Gastroesophageal sphincter (tissue), 4 donors: ENCODE measurements at regions not wholly inside any gene's neighbourhood (a gene's known extent, or its start where the extent isn't known, plus 50 kb on each side); places are given as distances from the start of the nearest gene placed in this dataset.
"Not testable (repeated sequence)": the region's sequence is repeated elsewhere in the genome, so short reads cannot be mapped to it uniquely, and the experiment has no call there.

ENCODE experiments used
- ATAC-seq: fragments of 150-250 bp; one replicate; pipeline ENCODE4 v1.9.1; 2016; ENCODE audit warnings: mild to moderate bottlenecking, moderate library complexity
- H3K27ac ChIP-seq, 4 donors: fragments of 200-600 bp; sonication (generic) in 3 of 4; 1 replicate in 3 of 4; 2 replicates in 1 of 4; pipeline ENCODE4 v1.5.1; 2016 to 2019
- H3K27me3 ChIP-seq: fragments of 200-600 bp; sonication (generic); one replicate; pipeline ENCODE4 v1.5.1; 2019
- H3K36me3 ChIP-seq, 2 donors: fragments of 200-600 bp; sonication (generic); one replicate each; pipeline ENCODE4 v1.5.1; 2019; ENCODE audit warnings: control low read depth in 1 of 2
- H3K4me1 ChIP-seq, 3 donors: fragments of 200-600 bp; sonication (generic); 1 replicate in 2 of 3; 2 replicates in 1 of 3; pipeline ENCODE4 v1.5.1; 2016 to 2019; ENCODE audit warnings: control low read depth in 2 of 3
- H3K4me3 ChIP-seq, 2 donors: fragments of 200-600 bp; sonication (generic); one replicate each; pipeline ENCODE4 v1.5.1; 2019; ENCODE audit warnings: mild to moderate bottlenecking in 1 of 2, moderate library complexity in 1 of 2
- H3K9me3 ChIP-seq, 3 donors: fragments of 200-600 bp; sonication (generic); one replicate each; pipeline ENCODE4 v1.5.1; 2017 to 2019; ENCODE audit warnings: control low read depth in 2 of 3
- EP300 ChIP-seq: sonication (generic); formaldehyde crosslinking; IDR thresholded peaks from one replicate; pipeline ENCODE4 v1.6.1; 2017; ENCODE audit warnings: antibody characterized with exemption, mild to moderate bottlenecking
- POLR2A ChIP-seq, 2 donors: fragments of 450-650 bp; IDR thresholded peaks; one replicate each; pipeline ENCODE4 v1.6.1; 2017; ENCODE audit warnings: antibody characterized with exemption in 2 of 2, mild to moderate bottlenecking in 2 of 2, moderate library complexity in 1 of 2
- POLR2AphosphoS5 ChIP-seq: sonication (generic); formaldehyde crosslinking; IDR thresholded peaks from one replicate; pipeline ENCODE4 v1.6.1; 2017; ENCODE audit warnings: antibody characterized with exemption
- WGBS, 2 donors: methylation state at CpG; one replicate each; pipeline ENCODE4 v1.1.5; 2018; ENCODE audit warnings: low coverage in 1 of 2; 5-methylcytosine and 5-hydroxymethylcytosine counted together
- TF ChIP-seq, protein P1 (sequence below), 4 experiments: fragments of 200-600 bp in 2 of 4; fragments of 450-650 bp in 2 of 4; sonication (generic) in 1 of 4; IDR thresholded peaks; one replicate each; pipeline ENCODE4 v1.5.1; 2017 to 2019; ENCODE audit warnings: antibody characterized with exemption in 4 of 4, mild to moderate bottlenecking in 2 of 4, moderate library complexity in 2 of 4

DNA sequence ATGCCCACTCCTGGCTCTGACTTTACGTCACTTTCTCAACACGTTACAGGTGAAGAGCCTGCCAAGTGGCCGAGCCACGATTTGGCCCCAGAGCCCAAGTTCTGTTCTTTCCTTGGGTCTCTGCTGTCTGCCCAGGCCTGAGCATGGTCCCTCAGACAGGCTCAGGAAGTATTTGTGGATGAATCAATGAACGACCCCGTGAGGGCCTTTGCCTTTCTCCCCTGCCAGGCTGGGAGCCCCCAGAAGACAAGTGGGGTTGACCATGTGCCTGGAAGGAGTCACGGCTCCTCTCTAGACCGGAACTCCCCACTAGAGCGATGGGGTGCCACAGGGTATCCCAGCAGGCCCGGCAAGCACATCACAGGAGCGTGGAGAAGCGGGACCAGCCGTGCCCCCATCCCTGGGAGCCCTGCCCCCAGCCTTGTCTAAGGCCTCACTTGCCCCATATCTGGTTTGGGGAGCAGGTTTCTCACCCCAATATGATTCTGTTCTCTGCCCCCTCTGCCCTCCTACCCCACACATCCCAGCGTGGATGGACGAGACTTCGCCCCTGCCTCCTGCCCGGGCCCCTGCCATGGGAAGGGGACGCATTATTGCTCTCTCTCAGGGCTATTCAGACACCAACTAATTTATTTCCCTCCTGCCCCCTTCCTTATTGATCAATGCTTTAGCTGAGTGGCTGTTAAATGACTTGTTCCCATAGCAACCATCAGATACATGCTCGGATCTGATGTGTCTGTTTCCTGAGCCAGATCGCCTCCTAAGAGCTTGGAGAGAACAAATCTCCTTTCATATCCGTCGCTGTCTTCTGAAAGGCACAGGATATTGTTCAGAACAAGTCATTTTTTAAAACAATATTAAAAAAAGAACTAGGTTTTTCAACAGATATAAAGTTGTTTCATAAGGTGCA, 69.0 kb downstream of the DIO3 start:
- Histone ChIP-seq H3K27ac (no peak overlapping the region), H3K27me3 (peaks cover 12% of the 10 kb centered on the region), H3K4me3 (no peak overlapping the region), H3K4me1 (peaks cover 0 to 16% (median 4%) of the 10 kb centered on the region in 3 donors), H3K9me3 (no peaks in the 10 kb centered on the region), H3K36me3 (no peaks in the 10 kb centered on the region)
- no peak for ATAC-seq
- 72 to 79% methylated on average over 7 to 11 of the region's 22 CpGs for WGBS, 2 donors
- TF ChIP-seq, protein P1, sequence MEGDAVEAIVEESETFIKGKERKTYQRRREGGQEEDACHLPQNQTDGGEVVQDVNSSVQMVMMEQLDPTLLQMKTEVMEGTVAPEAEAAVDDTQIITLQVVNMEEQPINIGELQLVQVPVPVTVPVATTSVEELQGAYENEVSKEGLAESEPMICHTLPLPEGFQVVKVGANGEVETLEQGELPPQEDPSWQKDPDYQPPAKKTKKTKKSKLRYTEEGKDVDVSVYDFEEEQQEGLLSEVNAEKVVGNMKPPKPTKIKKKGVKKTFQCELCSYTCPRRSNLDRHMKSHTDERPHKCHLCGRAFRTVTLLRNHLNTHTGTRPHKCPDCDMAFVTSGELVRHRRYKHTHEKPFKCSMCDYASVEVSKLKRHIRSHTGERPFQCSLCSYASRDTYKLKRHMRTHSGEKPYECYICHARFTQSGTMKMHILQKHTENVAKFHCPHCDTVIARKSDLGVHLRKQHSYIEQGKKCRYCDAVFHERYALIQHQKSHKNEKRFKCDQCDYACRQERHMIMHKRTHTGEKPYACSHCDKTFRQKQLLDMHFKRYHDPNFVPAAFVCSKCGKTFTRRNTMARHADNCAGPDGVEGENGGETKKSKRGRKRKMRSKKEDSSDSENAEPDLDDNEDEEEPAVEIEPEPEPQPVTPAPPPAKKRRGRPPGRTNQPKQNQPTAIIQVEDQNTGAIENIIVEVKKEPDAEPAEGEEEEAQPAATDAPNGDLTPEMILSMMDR (IDR thresholded peaks at IDR 0.05) = no peak
- no peak for TF ChIP-seq POLR2AphosphoS5
- no peak for TF ChIP-seq EP300
- TF ChIP-seq POLR2A (IDR thresholded peaks at IDR 0.05) = no peak

DNA sequence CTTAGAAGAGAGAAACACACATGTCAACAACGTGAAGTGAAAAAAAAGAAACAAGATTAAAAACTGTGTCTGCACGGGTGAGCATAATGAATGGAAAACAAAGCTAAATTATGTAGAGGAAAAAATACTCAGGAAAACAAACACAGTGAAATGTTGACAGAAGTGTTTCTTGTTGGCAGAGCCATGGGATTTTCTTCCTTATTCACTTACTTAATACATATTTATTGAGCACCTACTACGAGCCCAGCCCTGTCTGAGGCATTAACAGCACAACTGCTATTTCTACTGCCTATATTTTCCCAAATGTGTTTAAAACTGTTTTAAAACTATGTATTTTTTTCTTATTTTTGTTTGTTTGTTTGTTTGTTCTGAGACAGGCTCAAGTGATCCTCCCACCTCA, 69.9 kb downstream of the DIO3 start:
- no peaks in the 10 kb centered on the region for H3K36me3 ChIP-seq
- TF ChIP-seq POLR2AphosphoS5 (no peak), POLR2A (IDR thresholded peaks at IDR 0.05) (no peak), EP300 (no peak)
- TF ChIP-seq, protein P1 (IDR thresholded peaks at IDR 0.05) = no peak
- peaks cover 17% of the 10 kb centered on the region for H3K27me3 ChIP-seq
- no peak overlapping the region for H3K4me3 ChIP-seq
- no peaks in the 10 kb centered on the region for H3K9me3 ChIP-seq
- peaks cover 0 to 16% (median 4%) of the 10 kb centered on the region in 3 donors for H3K4me1 ChIP-seq
- no peak overlapping the region for H3K27ac ChIP-seq
- WGBS, 2 donors = 88 to 100% methylated on average over 1 to 3 of the region's 3 CpGs
- ATAC-seq = no peak

DNA sequence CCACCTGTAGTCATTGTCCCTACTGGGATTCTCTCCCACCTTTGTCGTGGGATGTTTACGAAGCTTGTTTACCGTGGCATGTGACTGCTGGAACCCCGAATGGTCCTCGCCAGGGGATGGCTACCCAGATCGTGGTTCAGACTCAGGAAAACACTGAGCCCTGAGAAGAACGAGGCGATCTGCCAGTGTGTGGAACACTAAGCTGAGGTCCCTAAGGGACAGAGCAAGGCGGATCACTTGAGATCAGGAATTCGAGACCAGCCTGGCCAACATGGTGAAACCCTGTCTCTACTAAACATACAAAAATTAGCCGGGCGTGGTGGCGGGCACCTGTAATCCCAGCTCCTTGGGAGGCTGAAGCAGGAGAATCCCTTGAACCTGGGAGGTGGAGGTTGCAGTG, 70.7 kb downstream of the DIO3 start:
- peaks cover 0 to 16% (median 4%) of the 10 kb centered on the region in 3 donors for H3K4me1 ChIP-seq
- H3K4me3 ChIP-seq, ATAC-seq, H3K9me3 ChIP-seq, H3K36me3 ChIP-seq, H3K27ac ChIP-seq: not testable (repeated sequence)
- peaks cover 17% of the 10 kb centered on the region for H3K27me3 ChIP-seq
- whole genome bisulfite sequencing, 2 donors = no CpG with 5 or more reads among the region's 13 CpGs

DNA sequence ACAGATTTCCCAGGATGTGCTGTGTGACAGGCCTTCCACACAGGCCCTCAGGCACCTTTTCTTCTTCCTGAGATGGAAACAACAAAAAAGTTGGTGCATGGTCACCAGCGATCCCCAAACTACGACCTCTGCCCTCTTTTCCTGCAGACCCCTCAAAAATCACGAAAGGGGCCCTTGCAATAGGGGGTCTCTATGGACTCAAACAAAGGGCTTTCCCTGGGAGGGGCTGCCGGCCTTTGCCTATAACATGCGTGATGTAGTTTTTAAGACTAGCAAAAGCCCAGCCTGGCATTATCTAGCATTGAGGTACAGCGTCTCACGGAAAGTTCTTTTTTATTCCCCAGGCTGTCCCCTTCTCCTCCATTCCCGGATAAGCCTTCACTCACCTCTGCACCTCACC, 71.2 kb downstream of the DIO3 start:
- WGBS, 2 donors = 90 to 91% methylated on average over 8 of the region's 8 CpGs

DNA sequence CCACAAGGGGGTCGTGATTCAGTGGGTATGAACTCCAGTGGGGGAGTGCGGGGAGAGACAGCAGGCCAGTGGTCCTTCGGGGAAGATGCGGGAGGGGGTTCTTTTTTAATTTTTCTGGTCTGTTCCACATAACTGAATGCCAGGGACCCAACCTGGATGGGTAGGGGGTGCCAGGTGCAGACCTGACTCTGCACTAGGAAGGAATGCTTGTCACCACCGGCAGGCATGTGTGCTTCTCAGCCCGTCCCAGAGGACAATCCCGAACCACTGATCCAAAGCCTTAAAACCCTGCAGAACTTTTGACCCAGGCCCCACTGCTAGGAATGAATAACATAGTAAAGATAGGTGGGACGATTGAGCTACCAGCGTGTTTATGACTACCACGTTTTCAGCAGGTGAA, 72.0 kb downstream of the DIO3 start:
- WGBS, 2 donors = 84 to 86% methylated on average over 10 of the region's 10 CpGs
- Histone ChIP-seq H3K27me3 (peaks cover 17% of the 10 kb centered on the region), H3K9me3 (no peaks in the 10 kb centered on the region), H3K27ac (no peak overlapping the region), H3K4me3 (no peak overlapping the region), H3K36me3 (no peaks in the 10 kb centered on the region), H3K4me1 (peaks cover 0 to 8% (median 4%) of the 10 kb centered on the region in 3 donors)
- TF ChIP-seq POLR2AphosphoS5 (no peak), POLR2A (IDR thresholded peaks at IDR 0.05) (no peak), EP300 (no peak)
- TF ChIP-seq, protein P1 (IDR thresholded peaks at IDR 0.05) = no peak
- ATAC-seq = no peak

More for the DNA sequence above, 71.2 kb downstream of the DIO3 start:
- Histone ChIP-seq H3K9me3 (no peaks in the 10 kb centered on the region), H3K4me1 (peaks cover 0 to 16% (median 4%) of the 10 kb centered on the region in 3 donors), H3K4me3 (no peak overlapping the region), H3K27ac (no peak overlapping the region), H3K27me3 (peaks cover 17% of the 10 kb centered on the region), H3K36me3 (no peaks in the 10 kb centered on the region)
- ATAC-seq = no peak
- TF ChIP-seq POLR2AphosphoS5 (no peak), POLR2A (IDR thresholded peaks at IDR 0.05) (no peak), EP300 (no peak)
- TF ChIP-seq, protein P1 (IDR thresholded peaks at IDR 0.05) = no peak
